HG03520 (cell line): ENCODE measurements at regions not wholly inside any gene's neighbourhood (a gene's known extent, or its start where the extent isn't known, plus 50 kb on each side); places are given as distances from the start of the nearest gene placed in this dataset.
"Not testable (repeated sequence)": the region's sequence is repeated elsewhere in the genome, so short reads cannot be mapped to it uniquely, and the experiment has no call there.

Source experiments
- ATAC-seq: cut with Tn5 transposase; IDR thresholded peaks from one replicate; pipeline ENCODE4 v1.9.1; 2021; ENCODE audit warnings: mild to moderate bottlenecking, moderate library complexity; ENCODE audit not compliant: unreplicated experiment

- ATAC-seq, result no peak
These were observed 99.6 kb downstream of the RPLP1 start for GRCh38 chr15:69552057-69552815.

DNA sequence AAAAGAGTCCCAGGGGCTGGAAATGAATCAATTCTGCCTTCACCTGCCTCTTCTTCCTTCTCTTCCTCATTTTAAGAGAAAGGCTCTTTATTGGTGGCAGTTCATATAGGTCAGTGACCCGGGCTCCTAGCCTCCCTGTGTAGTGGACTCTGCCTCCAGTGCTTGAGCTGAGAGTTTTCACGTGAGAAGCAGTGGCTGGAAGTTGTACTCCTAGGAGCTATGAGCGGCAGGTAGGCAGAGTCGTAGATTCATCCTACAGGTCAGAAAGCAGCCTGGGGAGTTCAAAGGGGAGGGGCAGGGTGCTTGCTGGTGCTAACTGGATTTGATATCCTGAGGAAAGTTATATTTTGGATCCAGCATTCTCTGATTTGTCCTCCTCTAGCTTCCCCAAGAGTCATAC, 101.1 kb downstream of the RPLP1 start:
- ATAC-seq, result no peak

DNA sequence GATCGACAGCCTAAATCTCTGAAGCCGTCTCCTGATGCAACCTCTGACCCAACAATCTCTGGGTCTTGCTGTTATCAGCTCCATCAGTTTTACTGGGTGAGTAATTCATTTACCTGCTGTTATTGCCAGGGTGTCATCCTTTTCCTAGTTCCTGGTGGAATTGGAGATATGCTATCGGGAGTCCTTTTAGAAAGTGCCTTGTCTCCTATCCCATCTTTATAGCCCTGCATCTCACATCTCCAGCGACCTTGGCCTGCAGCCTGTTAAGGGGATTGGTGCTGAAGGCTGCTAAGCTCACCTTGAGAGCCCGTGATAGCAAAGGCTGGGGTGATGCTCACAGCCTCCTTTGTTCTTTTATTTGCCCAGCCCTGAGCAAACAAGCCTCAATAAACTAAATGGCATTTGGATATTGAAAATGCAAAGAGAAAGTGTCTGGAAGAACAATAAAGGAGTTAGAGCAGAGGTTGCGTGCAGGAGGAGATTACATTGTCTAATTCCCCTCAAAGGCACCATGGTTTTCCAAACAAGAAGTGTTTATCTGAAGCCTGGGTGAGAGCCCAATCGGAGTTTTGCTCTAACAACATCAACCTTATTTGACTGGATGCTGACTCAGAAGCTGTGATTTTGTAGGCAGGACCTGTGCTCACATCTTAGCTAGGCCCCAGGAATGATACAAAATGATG, 101.8 kb downstream of the RPLP1 start:
- no peak for ATAC-seq

GRCh38 chr15:69555080-69555479, 102.5 kb downstream of the RPLP1 start:
- ATAC-seq, result no peak

DNA sequence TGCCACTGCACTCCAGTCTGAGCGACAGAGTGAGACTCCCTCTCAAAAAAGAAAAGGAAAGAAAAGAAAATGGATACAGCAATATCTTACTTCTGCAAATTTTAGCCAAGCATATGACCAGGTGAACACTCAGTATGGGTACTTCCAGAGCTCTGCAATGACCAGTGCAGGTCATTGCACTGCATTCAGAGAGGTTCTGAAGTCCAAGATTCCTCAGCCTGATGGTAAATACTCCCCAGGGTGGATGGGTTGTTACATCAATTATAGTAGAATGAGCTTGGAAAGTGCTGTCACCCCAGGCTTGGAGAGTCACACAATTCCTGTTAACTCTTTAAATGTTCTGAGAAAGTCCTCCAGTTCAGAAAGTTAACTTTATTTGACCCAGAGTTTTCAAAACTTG, 103.7 kb downstream of the RPLP1 start:
- ATAC-seq, result no peak

GRCh38 chr15:69557020-69557706, 104.5 kb downstream of the RPLP1 start:
- no peak for ATAC-seq

DNA sequence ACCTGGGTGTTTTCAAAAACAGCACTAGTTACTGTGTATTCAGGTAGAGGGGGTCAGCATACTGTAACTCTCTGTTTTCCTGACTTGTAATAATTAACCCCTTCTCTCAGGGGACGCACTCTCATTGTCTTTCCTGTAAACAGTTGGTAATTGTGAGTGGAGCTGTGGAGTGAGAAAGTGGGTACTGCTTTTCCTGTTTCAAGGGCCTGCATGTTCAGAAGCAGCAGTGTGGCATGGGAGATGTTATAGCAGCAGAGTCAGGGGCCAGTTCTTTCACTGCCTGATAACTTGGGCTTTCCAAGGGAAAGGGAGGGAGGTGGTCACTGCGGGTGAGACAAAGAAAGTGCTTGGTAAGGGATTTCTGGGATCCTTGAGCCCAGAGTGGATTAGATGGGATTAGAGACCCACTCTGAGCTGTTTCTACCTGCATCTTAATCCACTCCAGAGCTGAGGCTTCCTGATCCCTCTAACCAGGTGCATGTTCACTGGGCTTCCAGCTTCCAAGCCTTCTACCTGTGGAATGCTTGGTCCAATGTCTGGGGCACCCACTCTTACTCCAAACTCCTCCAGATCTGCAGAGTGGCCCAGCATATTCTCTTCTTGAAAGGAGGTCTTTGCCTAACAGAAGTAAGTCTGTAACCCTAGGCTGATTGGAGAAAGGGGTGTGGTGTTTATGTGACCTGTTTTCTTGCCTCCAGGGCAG, 105.2 kb downstream of the RPLP1 start:
- ATAC-seq, result no peak

GRCh38 chr15:69559440-69560190, 107.0 kb downstream of the RPLP1 start:
- ATAC-seq, result no peak

- ATAC-seq, result no peak
These were observed 108.6 kb downstream of the RPLP1 start for GRCh38 chr15:69561071-69561784.

- no peak for ATAC-seq
These were observed 109.5 kb downstream of the RPLP1 start for GRCh38 chr15:69562116-69562515.

GRCh38 chr15:69562564-69562963, 109.9 kb downstream of the RPLP1 start:
- no peak for ATAC-seq

- ATAC-seq, result no peak
These were observed 112.5 kb downstream of the RPLP1 start for GRCh38 chr15:69565066-69565655.

DNA sequence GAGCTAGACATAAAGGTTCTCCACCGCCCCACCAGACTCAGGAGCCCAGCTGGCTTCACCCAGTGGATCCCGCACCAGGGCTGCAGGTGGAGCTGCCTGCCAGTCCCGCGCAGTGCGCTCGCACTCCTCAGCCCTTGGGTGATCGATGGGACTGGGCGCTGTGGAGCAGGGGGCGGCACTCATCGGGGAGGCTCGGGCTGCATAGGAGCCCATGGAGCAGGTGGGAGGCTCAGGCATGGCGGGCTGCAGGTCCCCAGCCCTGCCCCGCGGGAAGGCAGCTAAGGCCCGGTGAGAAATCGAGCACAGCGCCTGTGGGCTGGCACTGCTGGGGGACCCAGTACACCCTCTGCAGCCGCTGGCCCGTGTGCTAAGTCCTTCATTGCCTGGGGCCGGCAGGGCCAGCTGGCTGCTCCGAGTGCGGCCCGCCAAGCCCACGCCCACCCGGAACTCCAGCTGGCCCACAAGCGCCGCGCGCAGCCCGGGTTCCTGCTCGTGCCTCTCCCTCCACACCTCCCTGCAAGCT, 114.7 kb downstream of the RPLP1 start:
- not testable (repeated sequence) for ATAC-seq

- ATAC-seq, result no peak
These were observed 115.8 kb downstream of the RPLP1 start for GRCh38 chr15:69568173-69569009.

DNA sequence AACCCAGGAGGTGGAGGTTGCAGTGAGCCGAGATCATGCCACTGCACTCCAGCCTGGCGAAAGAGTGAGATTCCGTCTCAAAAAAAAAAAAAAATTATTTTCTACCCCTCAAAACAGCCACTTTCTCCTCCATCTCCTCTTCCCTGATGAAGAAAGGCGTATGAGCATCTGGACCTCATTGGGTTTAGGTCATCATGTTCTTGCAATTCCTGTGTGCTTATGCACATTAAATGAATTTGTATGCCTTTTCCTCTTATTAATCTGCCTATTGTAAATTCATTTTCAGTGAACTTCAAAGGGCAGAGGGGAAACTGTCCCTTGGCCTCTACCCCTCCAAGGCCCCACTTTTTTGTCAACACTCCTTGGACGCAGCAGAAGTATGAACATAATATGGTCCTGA, 117.8 kb downstream of the RPLP1 start:
- no peak for ATAC-seq

- ATAC-seq, result no peak
These were observed 118.4 kb downstream of the RPLP1 start for GRCh38 chr15:69570997-69571396.

DNA sequence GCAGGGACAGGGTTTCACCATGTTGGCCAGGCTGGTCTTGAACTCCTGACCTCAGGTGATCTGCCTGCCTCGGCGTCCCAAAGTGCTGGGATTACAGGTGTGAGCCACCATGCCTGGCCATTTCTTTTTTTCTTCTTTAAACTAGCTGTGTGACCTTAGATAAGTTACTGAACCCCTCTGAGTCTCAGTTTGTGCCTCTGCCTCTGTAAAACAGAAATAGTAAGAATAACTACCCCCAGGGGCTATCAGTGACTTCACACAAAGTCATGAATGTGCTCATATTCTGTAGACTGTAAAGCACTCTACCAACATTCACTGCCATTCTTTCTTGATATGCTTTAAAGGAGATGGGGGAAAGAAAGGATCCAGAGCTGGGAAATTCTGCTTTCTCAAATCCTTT, 120.7 kb downstream of the RPLP1 start:
- not testable (repeated sequence) for ATAC-seq

DNA sequence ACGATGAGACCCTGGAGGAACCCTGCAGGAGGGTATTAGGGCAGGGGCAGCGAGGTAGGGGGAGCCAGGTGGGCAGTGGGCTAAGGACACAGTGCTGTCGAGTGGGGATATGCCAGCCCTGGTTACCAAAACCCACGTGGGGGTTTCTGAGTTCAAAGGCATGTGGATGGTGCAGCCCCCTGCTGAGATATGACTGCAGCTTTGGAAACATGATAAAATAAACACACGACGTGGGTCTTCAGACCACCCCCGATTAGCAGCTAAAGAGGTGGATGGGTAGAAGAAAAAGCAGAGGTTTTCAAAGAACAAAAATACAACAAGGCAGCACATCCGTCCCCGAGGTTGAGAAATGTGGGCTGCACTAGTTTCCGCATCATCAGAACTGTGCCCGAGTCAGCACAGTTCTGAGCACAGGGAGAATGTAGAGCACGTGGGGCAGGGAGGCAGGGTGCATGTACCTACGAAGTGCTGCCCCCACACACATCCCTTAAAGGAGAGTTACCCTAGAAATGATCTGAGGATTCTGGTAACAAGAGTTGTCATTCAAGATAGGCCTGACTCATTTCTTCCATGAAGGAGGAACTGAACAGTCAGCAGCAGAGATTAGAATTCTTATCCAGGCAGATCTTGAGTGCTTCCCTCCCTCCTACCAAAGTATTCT, 121.3 kb downstream of the RPLP1 start:
- no peak for ATAC-seq
